ENCODE measurements at regions not wholly inside any gene's neighbourhood (a gene's known extent, or its start where the extent isn't known, plus 50 kb on each side); places are given as distances from the start of the nearest gene placed in this dataset.

DNA sequence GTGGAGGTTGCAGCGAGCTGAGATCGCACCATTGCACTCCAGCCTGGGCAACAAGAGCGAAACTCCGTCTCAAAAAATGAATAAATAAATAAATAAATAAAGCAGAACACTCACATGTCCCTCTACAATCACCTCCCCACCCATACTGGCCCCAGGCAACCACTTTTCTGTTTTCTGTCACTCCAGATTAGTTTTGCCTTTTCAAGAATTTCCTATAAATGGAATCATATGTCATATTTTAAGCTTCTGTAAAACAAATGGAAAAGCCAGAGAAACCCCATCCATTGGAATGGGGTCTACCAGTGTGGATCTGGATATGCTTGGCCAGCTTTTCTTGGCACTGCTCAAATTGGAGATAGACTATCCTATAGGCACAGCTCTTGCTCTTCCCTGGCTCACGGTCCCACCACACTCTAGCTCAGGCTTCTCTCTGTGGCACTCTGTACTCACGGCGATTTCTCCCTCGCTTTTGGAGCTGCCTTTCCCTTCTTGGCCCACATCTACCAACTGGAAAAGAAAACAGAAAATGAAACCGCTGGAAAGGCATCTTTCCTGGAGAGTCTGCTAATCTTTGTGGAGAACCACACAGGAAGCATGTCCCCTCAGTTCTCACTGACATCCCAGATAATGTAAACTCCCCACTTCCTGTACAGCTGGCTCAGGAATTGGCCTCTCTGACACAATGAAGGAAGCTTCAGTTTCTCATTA is 210.1 kb downstream of the JCAD start:
- TF ChIP-seq, protein P1, sequence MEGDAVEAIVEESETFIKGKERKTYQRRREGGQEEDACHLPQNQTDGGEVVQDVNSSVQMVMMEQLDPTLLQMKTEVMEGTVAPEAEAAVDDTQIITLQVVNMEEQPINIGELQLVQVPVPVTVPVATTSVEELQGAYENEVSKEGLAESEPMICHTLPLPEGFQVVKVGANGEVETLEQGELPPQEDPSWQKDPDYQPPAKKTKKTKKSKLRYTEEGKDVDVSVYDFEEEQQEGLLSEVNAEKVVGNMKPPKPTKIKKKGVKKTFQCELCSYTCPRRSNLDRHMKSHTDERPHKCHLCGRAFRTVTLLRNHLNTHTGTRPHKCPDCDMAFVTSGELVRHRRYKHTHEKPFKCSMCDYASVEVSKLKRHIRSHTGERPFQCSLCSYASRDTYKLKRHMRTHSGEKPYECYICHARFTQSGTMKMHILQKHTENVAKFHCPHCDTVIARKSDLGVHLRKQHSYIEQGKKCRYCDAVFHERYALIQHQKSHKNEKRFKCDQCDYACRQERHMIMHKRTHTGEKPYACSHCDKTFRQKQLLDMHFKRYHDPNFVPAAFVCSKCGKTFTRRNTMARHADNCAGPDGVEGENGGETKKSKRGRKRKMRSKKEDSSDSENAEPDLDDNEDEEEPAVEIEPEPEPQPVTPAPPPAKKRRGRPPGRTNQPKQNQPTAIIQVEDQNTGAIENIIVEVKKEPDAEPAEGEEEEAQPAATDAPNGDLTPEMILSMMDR (IDR thresholded peaks at IDR 0.05): no peak
- TF ChIP-seq POLR2A (IDR thresholded peaks at IDR 0.05): no peak

Data from thyroid gland (tissue), 4 donors.